Progenitor cell of endocrine pancreas (in vitro differentiated cells): ENCODE measurements at regions not wholly inside any gene's neighbourhood (a gene's known extent, or its start where the extent isn't known, plus 50 kb on each side); places are given as distances from the start of the nearest gene placed in this dataset.

Experiments used
- DNase-seq: peaks from one replicate; pipeline ENCODE4 v3.0.0; 2021; ENCODE audit warnings: low spot score; ENCODE audit not compliant: unreplicated experiment
- H3K27ac Mint-ChIP-seq: 2 replicates; pipeline ENCODE4 v1.8.0; 2021; ENCODE audit warnings: mild to moderate bottlenecking, moderate library complexity, mixed read lengths
- H3K27me3 Mint-ChIP-seq: 2 replicates; pipeline ENCODE4 v1.8.0; 2021; ENCODE audit warnings: mixed read lengths
- H3K36me3 Mint-ChIP-seq: 2 replicates; pipeline ENCODE4 v1.8.0; 2022; ENCODE audit warnings: mixed read lengths; ENCODE audit not compliant: insufficient read depth
- H3K4me1 Mint-ChIP-seq: 2 replicates; pipeline ENCODE4 v1.8.0; 2021; ENCODE audit warnings: low read depth, mixed read lengths
- H3K4me3 Mint-ChIP-seq: 2 replicates; pipeline ENCODE4 v1.8.0; 2021; ENCODE audit warnings: low read depth, mild to moderate bottlenecking, moderate library complexity, mixed read lengths
- H3K9me3 Mint-ChIP-seq: 2 replicates; pipeline ENCODE4 v1.8.0; 2021; ENCODE audit warnings: low read depth, mixed read lengths
- TF ChIP-seq, protein P1 (sequence below): fragments of 200-600 bp; sonication (generic); IDR thresholded peaks from one replicate; pipeline ENCODE4 v1.5.0; 2021; ENCODE audit warnings: antibody characterized with exemption, mild to moderate bottlenecking; ENCODE audit not compliant: unreplicated experiment

DNA sequence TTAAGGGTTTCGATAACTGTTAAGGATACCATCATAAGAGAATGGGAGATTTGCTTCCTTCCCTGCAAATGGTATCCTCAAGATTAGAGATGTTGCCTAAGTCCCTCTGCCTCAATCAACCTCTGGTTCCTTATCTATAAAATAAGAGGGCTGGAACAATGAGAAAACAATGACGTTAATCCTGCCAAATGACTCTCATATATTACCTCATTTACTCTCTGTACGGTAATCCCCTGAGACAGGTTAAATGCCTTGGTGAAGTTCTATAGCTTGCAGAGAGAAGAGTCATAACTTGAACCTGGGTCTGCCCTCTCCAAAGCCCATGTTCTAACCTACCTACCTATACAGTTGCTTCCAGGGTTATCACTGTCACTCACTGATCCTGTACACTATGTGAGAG lies 100.2 kb upstream of the OTUD4 start:
- H3K27ac Mint-ChIP-seq, result no peak overlapping the region
- no peaks in the 10 kb centered on the region for H3K36me3 Mint-ChIP-seq
- TF ChIP-seq, protein P1, sequence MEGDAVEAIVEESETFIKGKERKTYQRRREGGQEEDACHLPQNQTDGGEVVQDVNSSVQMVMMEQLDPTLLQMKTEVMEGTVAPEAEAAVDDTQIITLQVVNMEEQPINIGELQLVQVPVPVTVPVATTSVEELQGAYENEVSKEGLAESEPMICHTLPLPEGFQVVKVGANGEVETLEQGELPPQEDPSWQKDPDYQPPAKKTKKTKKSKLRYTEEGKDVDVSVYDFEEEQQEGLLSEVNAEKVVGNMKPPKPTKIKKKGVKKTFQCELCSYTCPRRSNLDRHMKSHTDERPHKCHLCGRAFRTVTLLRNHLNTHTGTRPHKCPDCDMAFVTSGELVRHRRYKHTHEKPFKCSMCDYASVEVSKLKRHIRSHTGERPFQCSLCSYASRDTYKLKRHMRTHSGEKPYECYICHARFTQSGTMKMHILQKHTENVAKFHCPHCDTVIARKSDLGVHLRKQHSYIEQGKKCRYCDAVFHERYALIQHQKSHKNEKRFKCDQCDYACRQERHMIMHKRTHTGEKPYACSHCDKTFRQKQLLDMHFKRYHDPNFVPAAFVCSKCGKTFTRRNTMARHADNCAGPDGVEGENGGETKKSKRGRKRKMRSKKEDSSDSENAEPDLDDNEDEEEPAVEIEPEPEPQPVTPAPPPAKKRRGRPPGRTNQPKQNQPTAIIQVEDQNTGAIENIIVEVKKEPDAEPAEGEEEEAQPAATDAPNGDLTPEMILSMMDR, result no peak
- H3K27me3 Mint-ChIP-seq, result no peaks in the 10 kb centered on the region
- no peak overlapping the region for H3K4me3 Mint-ChIP-seq
- DNase-seq, result no peak
- H3K9me3 Mint-ChIP-seq, result no peaks in the 10 kb centered on the region
- H3K4me1 Mint-ChIP-seq, result no peaks in the 10 kb centered on the region

DNA sequence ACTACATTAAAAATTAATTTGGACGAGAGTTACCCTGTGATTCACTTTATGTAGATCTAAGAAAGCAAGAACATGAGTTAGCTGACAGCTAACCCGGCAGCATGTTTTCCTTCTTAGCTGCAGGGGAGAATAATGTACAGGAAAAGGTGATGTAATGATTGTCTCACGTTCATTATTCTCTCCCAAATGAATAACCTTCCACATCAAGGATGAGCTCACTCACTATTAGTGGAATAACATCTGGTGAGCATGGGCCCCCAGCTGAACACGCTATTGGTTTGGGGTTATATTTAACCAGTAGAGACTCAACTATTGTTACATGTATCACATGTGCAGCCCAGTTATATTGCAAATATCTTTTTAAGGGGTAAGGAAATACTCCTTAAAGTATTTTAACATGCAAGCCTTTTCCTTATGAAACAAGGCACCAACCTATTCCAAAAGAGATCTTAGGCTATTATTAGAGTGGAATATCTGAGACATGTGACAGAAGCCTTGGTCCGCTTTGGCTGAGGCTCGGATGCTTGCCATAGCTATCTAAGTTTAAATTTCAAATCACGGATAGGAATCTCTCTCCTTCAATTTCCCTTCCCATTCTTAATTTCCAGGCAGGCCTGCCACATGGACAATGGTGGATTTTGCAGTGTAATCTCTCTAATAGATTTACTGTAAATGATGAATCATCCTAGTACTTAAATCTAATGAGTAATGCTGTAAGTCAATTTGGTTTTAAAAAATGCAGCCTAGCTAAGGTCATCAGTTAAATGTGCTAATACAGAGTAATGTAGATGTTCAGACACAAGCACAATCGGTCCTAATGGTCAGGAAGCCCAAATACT lies 99.0 kb upstream of the OTUD4 start:
- H3K9me3 Mint-ChIP-seq, result no peaks in the 10 kb centered on the region
- H3K27me3 Mint-ChIP-seq, result no peaks in the 10 kb centered on the region
- H3K27ac Mint-ChIP-seq, result no peak overlapping the region
- no peaks in the 10 kb centered on the region for H3K4me1 Mint-ChIP-seq
- H3K4me3 Mint-ChIP-seq, result no peak overlapping the region
- no peak for DNase-seq
- no peaks in the 10 kb centered on the region for H3K36me3 Mint-ChIP-seq
- TF ChIP-seq, protein P1, result no peak

DNA sequence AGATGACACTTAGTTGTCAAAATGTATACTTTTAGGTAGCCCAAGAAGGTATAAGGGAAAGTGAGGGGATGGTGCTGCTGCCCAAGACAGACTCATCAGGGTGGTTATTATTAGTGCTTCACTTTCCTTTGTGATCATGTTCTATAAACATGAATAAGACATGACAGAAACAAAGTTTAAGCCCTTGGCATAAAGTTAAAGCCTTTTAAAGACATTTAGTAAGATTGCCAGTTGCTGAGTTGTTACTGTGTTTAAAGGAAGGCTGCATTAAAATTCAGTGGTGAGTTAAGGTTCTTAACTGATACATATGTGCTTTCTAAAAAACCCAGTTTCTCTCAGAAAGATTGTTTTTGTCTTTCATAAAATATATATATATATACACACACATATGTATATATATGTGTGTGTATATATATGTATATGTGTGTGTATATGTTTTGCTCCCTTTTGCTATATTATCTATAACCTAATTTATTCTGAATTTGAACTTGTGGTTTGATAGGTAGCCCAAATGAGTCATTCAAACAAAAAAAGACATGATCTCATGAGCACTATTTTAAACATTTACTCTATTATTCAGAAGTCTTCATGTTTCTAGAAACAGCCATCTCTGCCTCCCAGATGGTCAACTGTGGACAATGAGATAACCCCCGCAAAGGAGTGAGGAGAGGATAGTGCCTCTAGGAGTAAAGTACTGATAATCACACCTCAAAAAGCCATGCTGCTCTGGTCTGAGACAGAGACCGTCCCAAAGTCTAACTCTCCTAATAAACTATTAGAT lies 98.1 kb upstream of the OTUD4 start:
- no peaks in the 10 kb centered on the region for H3K27me3 Mint-ChIP-seq
- no peak overlapping the region for H3K4me3 Mint-ChIP-seq
- no peaks in the 10 kb centered on the region for H3K36me3 Mint-ChIP-seq
- no peak for DNase-seq
- TF ChIP-seq, protein P1, result no peak
- H3K27ac Mint-ChIP-seq, result no peak overlapping the region
- peaks cover 4% of the 10 kb centered on the region for H3K9me3 Mint-ChIP-seq
- H3K4me1 Mint-ChIP-seq, result no peaks in the 10 kb centered on the region

DNA sequence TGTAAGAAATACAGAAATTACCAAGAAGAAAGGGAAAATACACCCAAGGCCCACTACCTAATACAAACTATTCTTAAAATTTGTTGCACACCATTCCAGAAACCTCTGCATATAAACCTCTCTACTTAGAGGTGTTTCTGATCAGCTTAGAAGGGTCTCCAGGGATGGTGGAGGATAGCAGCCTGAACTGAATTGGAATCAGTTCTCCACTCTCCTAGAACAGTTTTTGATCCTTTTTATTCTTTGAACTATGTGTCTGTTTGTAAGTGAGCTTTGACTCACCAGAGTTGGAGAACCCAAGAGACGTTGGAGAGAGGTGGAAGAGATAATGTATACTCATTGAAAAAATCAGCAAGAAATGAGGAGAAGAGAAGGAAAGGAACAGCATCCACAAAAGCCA lies 96.6 kb upstream of the OTUD4 start:
- TF ChIP-seq, protein P1, result no peak
- no peaks in the 10 kb centered on the region for H3K36me3 Mint-ChIP-seq
- no peak overlapping the region for H3K27ac Mint-ChIP-seq
- no peak for DNase-seq
- H3K4me1 Mint-ChIP-seq, result no peaks in the 10 kb centered on the region
- peaks cover 4% of the 10 kb centered on the region for H3K9me3 Mint-ChIP-seq
- no peak overlapping the region for H3K4me3 Mint-ChIP-seq
- H3K27me3 Mint-ChIP-seq, result no peaks in the 10 kb centered on the region

DNA sequence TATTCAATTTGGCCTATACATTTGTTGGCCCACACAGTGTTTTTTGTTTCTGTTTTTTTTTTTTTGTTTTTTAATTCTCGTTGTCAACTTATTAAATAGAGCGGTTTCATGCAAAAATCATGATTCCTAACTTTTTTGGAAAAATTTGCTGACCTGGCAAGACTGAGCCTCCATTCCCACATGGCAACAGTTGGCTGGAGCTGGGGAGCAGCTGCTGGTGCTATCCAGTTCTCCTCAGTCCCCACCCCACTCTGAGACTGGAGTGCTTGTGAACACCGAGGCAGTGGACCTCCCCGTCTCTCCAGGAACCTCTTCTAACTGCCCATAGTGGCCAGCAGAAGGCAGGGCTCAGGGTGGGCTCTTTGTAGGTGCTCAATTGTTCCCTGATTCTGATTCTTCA lies 95.7 kb upstream of the OTUD4 start:
- no peak for DNase-seq
- no peak overlapping the region for H3K27ac Mint-ChIP-seq
- no peaks in the 10 kb centered on the region for H3K27me3 Mint-ChIP-seq

More for the DNA sequence above, 95.7 kb upstream of the OTUD4 start:
- no peak overlapping the region for H3K4me3 Mint-ChIP-seq
- TF ChIP-seq, protein P1, result no peak
- no peaks in the 10 kb centered on the region for H3K36me3 Mint-ChIP-seq
- H3K4me1 Mint-ChIP-seq, result no peaks in the 10 kb centered on the region
- H3K9me3 Mint-ChIP-seq, result peaks cover 4% of the 10 kb centered on the region
